ENCODE measurements at regions not wholly inside any gene's neighbourhood (a gene's known extent, or its start where the extent isn't known, plus 50 kb on each side); places are given as distances from the start of the nearest gene placed in this dataset.

- Histone ChIP-seq H3K4me3 (ENCODE audit: low read length) (no peak overlapping the region), H3K9me3 (ENCODE audit: insufficient read depth, low read depth, low read length) (peaks cover 4% of the 10 kb centered on the region; the same call in 1 of the 2 replicates), H3K9ac (ENCODE audit: low read depth, low read length) (no peak overlapping the region), H3K36me3 (ENCODE audit: insufficient read depth, low read depth, low read length) (no peaks in the 10 kb centered on the region), H3K27me3 (ENCODE audit: insufficient read depth, low read length) (peaks cover 97% of the 10 kb centered on the region), H3K4me1 (ENCODE audit: insufficient read depth, low read length) (no peaks in the 10 kb centered on the region), H3K27ac (ENCODE audit: low read length) (no peak overlapping the region)
Observed at GRCh38 chr2:120473522-120474271, 127.8 kb downstream of the INHBB start.

- Histone ChIP-seq H3K9ac (ENCODE audit: low read depth, low read length) (no peak overlapping the region), H3K27me3 (ENCODE audit: insufficient read depth, low read length) (peaks cover 89% of the 10 kb centered on the region), H3K36me3 (ENCODE audit: insufficient read depth, low read depth, low read length) (no peaks in the 10 kb centered on the region), H3K9me3 (ENCODE audit: insufficient read depth, low read depth, low read length) (peaks cover 4% of the 10 kb centered on the region; the same call in 1 of the 2 replicates), H3K27ac (ENCODE audit: low read length) (no peak overlapping the region), H3K4me3 (ENCODE audit: low read length) (no peak overlapping the region), H3K4me1 (ENCODE audit: insufficient read depth, low read length) (no peaks in the 10 kb centered on the region)
Observed at GRCh38 chr2:120474486-120474885, 128.6 kb downstream of the INHBB start.

GRCh38 chr2:120476141-120476540 lies 130.2 kb downstream of the INHBB start:
- Histone ChIP-seq H3K27me3 (ENCODE audit: insufficient read depth, low read length) (peaks cover 86% of the 10 kb centered on the region), H3K36me3 (ENCODE audit: insufficient read depth, low read depth, low read length) (no peaks in the 10 kb centered on the region), H3K9me3 (ENCODE audit: insufficient read depth, low read depth, low read length) (peaks cover 4% of the 10 kb centered on the region; the same call in 1 of the 2 replicates), H3K4me3 (ENCODE audit: low read length) (no peak overlapping the region), H3K9ac (ENCODE audit: low read depth, low read length) (no peak overlapping the region), H3K4me1 (ENCODE audit: insufficient read depth, low read length) (no peaks in the 10 kb centered on the region), H3K27ac (ENCODE audit: low read length) (no peak overlapping the region)

- Histone ChIP-seq H3K4me1 (ENCODE audit: insufficient read depth, low read length) (no peaks in the 10 kb centered on the region), H3K9ac (ENCODE audit: low read depth, low read length) (no peak overlapping the region), H3K4me3 (ENCODE audit: low read length) (no peak overlapping the region), H3K27ac (ENCODE audit: low read length) (no peak overlapping the region), H3K36me3 (ENCODE audit: insufficient read depth, low read depth, low read length) (no peaks in the 10 kb centered on the region), H3K27me3 (ENCODE audit: insufficient read depth, low read length) (peaks cover 86% of the 10 kb centered on the region), H3K9me3 (ENCODE audit: insufficient read depth, low read depth, low read length) (no peaks in the 10 kb centered on the region; the same call in 1 of the 2 replicates)
Observed at GRCh38 chr2:120477198-120477597, 131.3 kb downstream of the INHBB start.

GRCh38 chr2:120477831-120478481 lies 132.0 kb downstream of the INHBB start:
- Histone ChIP-seq H3K9ac (ENCODE audit: low read depth, low read length) (no peak overlapping the region), H3K36me3 (ENCODE audit: insufficient read depth, low read depth, low read length) (no peaks in the 10 kb centered on the region), H3K27me3 (ENCODE audit: insufficient read depth, low read length) (peaks cover 86% of the 10 kb centered on the region), H3K4me1 (ENCODE audit: insufficient read depth, low read length) (no peaks in the 10 kb centered on the region), H3K27ac (ENCODE audit: low read length) (no peak overlapping the region), H3K4me3 (ENCODE audit: low read length) (no peak overlapping the region), H3K9me3 (ENCODE audit: insufficient read depth, low read depth, low read length) (no peaks in the 10 kb centered on the region)

GRCh38 chr2:120480346-120480902 lies 134.5 kb downstream of the INHBB start:
- Histone ChIP-seq H3K4me3 (ENCODE audit: low read length) (no peak overlapping the region), H3K9ac (ENCODE audit: low read depth, low read length) (no peak overlapping the region), H3K4me1 (ENCODE audit: insufficient read depth, low read length) (no peaks in the 10 kb centered on the region), H3K27ac (ENCODE audit: low read length) (no peak overlapping the region), H3K9me3 (ENCODE audit: insufficient read depth, low read depth, low read length) (no peaks in the 10 kb centered on the region), H3K27me3 (ENCODE audit: insufficient read depth, low read length) (peaks cover 87% of the 10 kb centered on the region), H3K36me3 (ENCODE audit: insufficient read depth, low read depth, low read length) (no peaks in the 10 kb centered on the region)

- Histone ChIP-seq H3K9me3 (ENCODE audit: insufficient read depth, low read depth, low read length) (no peaks in the 10 kb centered on the region), H3K36me3 (ENCODE audit: insufficient read depth, low read depth, low read length) (no peaks in the 10 kb centered on the region), H3K4me3 (ENCODE audit: low read length) (no peak overlapping the region), H3K27me3 (ENCODE audit: insufficient read depth, low read length) (peaks cover 87% of the 10 kb centered on the region), H3K9ac (ENCODE audit: low read depth, low read length) (no peak overlapping the region), H3K27ac (ENCODE audit: low read length) (no peak overlapping the region), H3K4me1 (ENCODE audit: insufficient read depth, low read length) (no peaks in the 10 kb centered on the region)
Observed at GRCh38 chr2:120480903-120481445, 135.0 kb downstream of the INHBB start.

- no peaks in the 10 kb centered on the region for H3K36me3 ChIP-seq (ENCODE audit: insufficient read depth, low read depth, low read length)
- peaks cover 88% of the 10 kb centered on the region for H3K27me3 ChIP-seq (ENCODE audit: insufficient read depth, low read length)
- no peak overlapping the region for H3K9ac ChIP-seq (ENCODE audit: low read depth, low read length)
- H3K9me3 ChIP-seq (ENCODE audit: insufficient read depth, low read depth, low read length): no peaks in the 10 kb centered on the region
- H3K27ac ChIP-seq (ENCODE audit: low read length): no peak overlapping the region
- H3K4me3 ChIP-seq (ENCODE audit: low read length): no peak overlapping the region
- H3K4me1 ChIP-seq (ENCODE audit: insufficient read depth, low read length): no peaks in the 10 kb centered on the region
Observed at GRCh38 chr2:120481446-120482194, 135.7 kb downstream of the INHBB start.

GRCh38 chr2:120482334-120482733 lies 136.4 kb downstream of the INHBB start:
- H3K4me3 ChIP-seq (ENCODE audit: low read length): no peak overlapping the region
- H3K4me1 ChIP-seq (ENCODE audit: insufficient read depth, low read length): no peaks in the 10 kb centered on the region
- no peak overlapping the region for H3K27ac ChIP-seq (ENCODE audit: low read length)
- peaks cover 88% of the 10 kb centered on the region for H3K27me3 ChIP-seq (ENCODE audit: insufficient read depth, low read length)
- H3K9ac ChIP-seq (ENCODE audit: low read depth, low read length): no peak overlapping the region
- H3K9me3 ChIP-seq (ENCODE audit: insufficient read depth, low read depth, low read length): no peaks in the 10 kb centered on the region
- H3K36me3 ChIP-seq (ENCODE audit: insufficient read depth, low read depth, low read length): no peaks in the 10 kb centered on the region

- Histone ChIP-seq H3K9ac (ENCODE audit: low read depth, low read length) (no peak overlapping the region), H3K4me3 (ENCODE audit: low read length) (no peak overlapping the region), H3K4me1 (ENCODE audit: insufficient read depth, low read length) (no peaks in the 10 kb centered on the region), H3K36me3 (ENCODE audit: insufficient read depth, low read depth, low read length) (no peaks in the 10 kb centered on the region), H3K27ac (ENCODE audit: low read length) (no peak overlapping the region), H3K9me3 (ENCODE audit: insufficient read depth, low read depth, low read length) (no peaks in the 10 kb centered on the region), H3K27me3 (ENCODE audit: insufficient read depth, low read length) (peaks cover 88% of the 10 kb centered on the region)
Observed at GRCh38 chr2:120483355-120483754, 137.4 kb downstream of the INHBB start.

- Histone ChIP-seq H3K4me1 (ENCODE audit: insufficient read depth, low read length) (no peaks in the 10 kb centered on the region), H3K4me3 (ENCODE audit: low read length) (no peak overlapping the region), H3K27ac (ENCODE audit: low read length) (no peak overlapping the region), H3K36me3 (ENCODE audit: insufficient read depth, low read depth, low read length) (no peaks in the 10 kb centered on the region), H3K9me3 (ENCODE audit: insufficient read depth, low read depth, low read length) (no peaks in the 10 kb centered on the region), H3K9ac (ENCODE audit: low read depth, low read length) (no peak overlapping the region), H3K27me3 (ENCODE audit: insufficient read depth, low read length) (peaks cover 95% of the 10 kb centered on the region)
Observed at GRCh38 chr2:120485096-120485495, 139.2 kb downstream of the INHBB start.

All from iPS-20b (cell line).